ENCODE measurements at regions not wholly inside any gene's neighbourhood (a gene's known extent, or its start where the extent isn't known, plus 50 kb on each side); places are given as distances from the start of the nearest gene placed in this dataset.
A peak's percentile ranks its signal among the peaks of the same experiment; 100 is the strongest.
"Not testable (repeated sequence)": the region's sequence is repeated elsewhere in the genome, so short reads cannot be mapped to it uniquely, and the experiment has no call there.

DNA sequence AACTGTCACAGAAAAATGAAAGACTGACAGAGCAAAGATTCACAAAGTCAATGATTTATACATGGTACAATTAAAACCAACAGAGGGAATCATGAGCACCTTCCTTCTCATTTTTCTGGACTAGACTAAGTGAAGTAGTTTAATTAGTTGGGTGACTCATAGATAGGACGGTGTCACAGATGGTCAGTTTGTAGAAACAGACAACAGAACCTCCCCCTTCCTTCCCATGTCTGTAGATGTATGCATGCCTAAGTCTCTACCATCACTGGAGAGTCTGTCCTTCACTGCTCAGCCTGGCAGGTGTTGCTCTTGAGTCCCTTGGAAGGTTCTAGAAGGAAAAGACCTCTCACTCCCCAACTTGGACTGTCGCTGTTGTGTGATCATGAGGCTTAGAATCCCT, 75.4 kb upstream of the EEF1E1 start:
- peak; percentile 3 for DNase-seq (ENCODE audit: low read depth)

DNA sequence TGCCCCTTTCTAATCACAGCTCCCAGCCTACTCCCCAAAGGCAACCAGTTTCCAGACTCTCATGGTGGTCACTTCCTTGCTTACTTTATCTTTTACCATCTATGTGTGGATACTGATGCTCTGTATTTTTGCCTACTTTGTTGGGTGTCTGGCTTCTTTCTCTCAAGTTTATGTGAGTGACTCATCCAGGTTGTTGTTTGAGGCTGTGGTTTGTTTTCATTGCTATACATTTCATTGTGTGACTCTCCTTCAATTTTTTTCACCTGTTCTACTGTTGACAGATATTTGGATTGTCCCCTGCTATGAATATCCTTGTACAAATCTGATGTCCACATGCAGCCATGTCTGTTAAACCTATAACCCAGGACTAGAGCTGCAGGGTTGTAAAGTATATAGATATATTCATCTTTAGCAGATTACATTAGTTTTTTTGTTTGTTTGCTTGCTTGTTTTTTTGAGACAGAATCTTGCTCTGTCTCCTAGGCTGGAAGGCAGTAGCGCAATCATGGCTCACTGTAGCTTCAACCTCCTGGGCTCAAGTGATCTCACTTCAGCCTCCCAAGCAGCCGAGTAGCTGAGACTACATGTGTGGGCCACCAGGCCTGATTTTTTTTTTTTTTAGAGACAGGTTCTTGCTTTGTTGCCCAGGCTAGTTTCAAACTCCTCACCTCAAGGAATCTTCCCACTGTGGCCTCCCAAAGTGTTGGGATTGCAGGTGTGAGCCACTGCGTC, 72.9 kb upstream of the EEF1E1 start:
- DNase-seq (ENCODE audit: low read depth) = no peak

DNA sequence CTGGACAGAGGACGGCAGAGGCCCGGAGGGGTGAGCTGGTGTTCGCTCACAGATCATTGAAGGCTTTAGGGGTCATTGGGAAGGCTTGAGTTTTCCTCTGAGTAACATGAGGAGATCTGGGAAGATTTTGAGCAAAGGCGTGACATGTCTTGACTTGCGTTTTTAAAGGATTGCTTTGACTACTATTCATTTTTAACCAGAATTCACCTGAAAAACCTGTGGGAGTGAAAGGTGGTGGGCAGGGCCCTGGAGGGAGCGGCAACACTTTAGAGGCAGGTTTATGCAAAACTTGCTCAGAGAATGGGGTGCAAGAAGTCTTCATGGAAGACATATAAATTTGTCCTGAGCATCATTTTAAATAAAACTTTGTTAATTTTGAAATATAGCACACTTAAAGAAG, 72.2 kb upstream of the EEF1E1 start:
- DNase-seq (ENCODE audit: low read depth) = no peak

DNA sequence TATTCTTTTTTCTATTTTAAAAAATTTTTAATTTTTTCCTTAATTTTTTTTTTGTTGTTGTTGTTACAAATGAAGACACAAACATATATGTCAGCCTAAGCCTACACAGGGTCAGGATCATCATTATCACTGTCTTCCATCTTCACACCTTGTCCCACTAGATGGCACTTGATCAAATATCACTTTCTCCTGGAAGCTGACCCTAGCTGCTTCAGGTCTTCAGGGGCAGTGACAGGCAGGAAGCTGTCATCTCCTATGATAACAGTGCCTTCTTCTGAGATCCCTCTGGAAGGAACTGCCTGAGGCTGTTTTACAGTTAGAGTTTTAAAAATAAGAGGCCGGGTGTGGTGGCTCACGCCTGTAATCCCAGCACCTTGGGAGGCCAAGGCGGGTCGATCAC, 70.2 kb upstream of the EEF1E1 start:
- no peak for DNase-seq (ENCODE audit: low read depth)

- no peak for DNase-seq (ENCODE audit: low read depth)
Measured at GRCh38 chr6:8170754-8171153, 68.4 kb upstream of the EEF1E1 start.

DNA sequence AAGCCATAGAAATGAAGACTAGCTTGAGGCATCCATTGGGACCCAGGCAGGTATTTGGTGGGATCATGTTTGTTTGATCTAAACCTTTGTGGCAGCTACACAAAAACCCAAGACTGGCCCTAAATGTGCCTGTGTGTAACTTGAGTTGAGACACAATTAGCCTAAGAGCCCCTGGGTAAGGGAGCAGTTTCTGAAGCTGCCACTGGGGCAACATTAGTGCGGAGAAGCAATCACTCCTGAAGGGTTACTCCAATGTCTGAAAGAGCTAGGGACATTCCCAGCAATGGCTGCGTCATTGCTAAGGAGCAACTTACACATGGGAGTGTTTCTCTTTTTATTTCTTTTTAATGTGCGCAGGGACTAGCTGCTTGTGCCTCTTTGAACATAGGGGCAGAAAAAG, 67.9 kb upstream of the EEF1E1 start:
- DNase-seq (ENCODE audit: low read depth) = no peak

GRCh38 chr6:8166156-8166555, 63.8 kb upstream of the EEF1E1 start:
- DNase-seq (ENCODE audit: low read depth) = no peak

- DNase-seq (ENCODE audit: low read depth) = not testable (repeated sequence)
Measured at GRCh38 chr6:8165008-8165407, 62.7 kb upstream of the EEF1E1 start.

GRCh38 chr6:8164281-8164680, 61.9 kb upstream of the EEF1E1 start:
- not testable (repeated sequence) for DNase-seq (ENCODE audit: low read depth)

- DNase-seq (ENCODE audit: low read depth) = no peak
Measured at GRCh38 chr6:8159966-8160365, 57.6 kb upstream of the EEF1E1 start.

DNA sequence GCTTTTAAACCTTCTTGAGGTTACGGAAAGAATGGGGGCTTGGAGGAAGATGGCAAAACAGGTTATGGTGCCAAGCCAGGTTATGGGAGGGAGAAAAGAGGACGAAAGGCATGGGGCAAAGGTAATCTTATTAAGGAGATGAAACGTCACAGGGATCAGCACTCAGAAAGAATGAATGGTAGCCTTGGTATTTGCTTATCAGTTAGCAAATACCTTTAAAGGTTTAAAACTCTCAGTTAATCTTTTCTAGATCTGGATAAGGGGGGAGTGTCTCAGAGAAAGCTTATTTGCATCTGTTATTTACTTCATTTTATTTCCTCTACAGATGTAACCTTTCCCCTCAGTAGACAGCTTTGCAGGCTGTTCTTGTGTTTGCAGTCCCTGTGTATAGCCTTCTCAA, 55.5 kb upstream of the EEF1E1 start:
- peak; percentile 6 for DNase-seq (ENCODE audit: low read depth)

GRCh38 chr6:8155259-8156012, 53.1 kb upstream of the EEF1E1 start:
- DNase-seq (ENCODE audit: low read depth) = no peak

Data from amniotic epithelial cell (primary cell).